ENCODE measurements at regions not wholly inside any gene's neighbourhood (a gene's known extent, or its start where the extent isn't known, plus 50 kb on each side); places are given as distances from the start of the nearest gene placed in this dataset.

DNA sequence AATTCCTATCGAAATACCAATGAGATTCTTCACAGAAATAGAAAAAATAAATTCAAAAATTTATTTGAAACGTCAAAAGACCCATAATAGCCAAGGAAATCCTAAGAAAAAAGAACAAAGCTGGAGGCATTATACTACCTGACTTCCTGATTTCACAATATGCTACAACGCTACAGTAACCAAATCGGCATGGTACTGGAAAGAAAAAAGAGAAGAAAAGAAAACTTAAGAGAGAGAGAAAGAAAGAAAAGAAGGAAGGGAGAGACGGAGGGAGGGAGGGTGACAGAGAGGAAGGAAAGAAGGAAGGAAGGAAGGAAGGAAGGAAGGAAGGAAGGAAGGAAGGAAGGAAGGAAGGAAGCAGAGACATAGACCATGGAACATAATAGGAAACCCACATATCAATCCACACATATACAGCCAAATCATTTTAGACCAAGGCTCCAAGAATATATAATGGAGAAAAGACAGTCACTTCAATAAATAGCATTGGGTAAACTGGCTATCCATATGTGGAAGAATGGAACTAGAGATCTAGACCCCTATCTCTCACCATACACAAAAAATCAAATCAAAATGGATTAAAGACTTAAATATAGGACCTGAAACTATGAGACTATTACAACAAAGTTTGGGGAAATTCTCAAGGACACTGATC is 118.6 kb upstream of the CNTN4 start:
- TF ChIP-seq, protein P1, sequence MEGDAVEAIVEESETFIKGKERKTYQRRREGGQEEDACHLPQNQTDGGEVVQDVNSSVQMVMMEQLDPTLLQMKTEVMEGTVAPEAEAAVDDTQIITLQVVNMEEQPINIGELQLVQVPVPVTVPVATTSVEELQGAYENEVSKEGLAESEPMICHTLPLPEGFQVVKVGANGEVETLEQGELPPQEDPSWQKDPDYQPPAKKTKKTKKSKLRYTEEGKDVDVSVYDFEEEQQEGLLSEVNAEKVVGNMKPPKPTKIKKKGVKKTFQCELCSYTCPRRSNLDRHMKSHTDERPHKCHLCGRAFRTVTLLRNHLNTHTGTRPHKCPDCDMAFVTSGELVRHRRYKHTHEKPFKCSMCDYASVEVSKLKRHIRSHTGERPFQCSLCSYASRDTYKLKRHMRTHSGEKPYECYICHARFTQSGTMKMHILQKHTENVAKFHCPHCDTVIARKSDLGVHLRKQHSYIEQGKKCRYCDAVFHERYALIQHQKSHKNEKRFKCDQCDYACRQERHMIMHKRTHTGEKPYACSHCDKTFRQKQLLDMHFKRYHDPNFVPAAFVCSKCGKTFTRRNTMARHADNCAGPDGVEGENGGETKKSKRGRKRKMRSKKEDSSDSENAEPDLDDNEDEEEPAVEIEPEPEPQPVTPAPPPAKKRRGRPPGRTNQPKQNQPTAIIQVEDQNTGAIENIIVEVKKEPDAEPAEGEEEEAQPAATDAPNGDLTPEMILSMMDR (IDR thresholded peaks at IDR 0.05): no peak
- TF ChIP-seq POLR2A (IDR thresholded peaks at IDR 0.05): no peak
